ENCODE measurements at regions not wholly inside any gene's neighbourhood (a gene's known extent, or its start where the extent isn't known, plus 50 kb on each side); places are given as distances from the start of the nearest gene placed in this dataset.

GRCh38 chr2:144040834-144041233 is 479.1 kb downstream of the ZEB2 start:
- TF ChIP-seq CTCF (IDR thresholded peaks at IDR 0.05) = no peak
- TF ChIP-seq EZH2 (IDR thresholded peaks at IDR 0.05; ENCODE audit: borderline replicate concordance, insufficient read depth, low read depth, low read length, poor library complexity, severe bottlenecking) = no peak
